Peyer's patch (tissue), 4 donors: ENCODE measurements at regions not wholly inside any gene's neighbourhood (a gene's known extent, or its start where the extent isn't known, plus 50 kb on each side); places are given as distances from the start of the nearest gene placed in this dataset.

Source experiments
- CTCF ChIP-seq, 6 experiments: fragments of 450-650 bp in 4 of 6; fragments of 200-600 bp in 2 of 6; sonication (generic) in 1 of 6; IDR thresholded peaks; one replicate each; pipeline ENCODE4 v1.5.1; 2017 to 2019; ENCODE audit warnings: antibody characterized with exemption in 6 of 6, mild to moderate bottlenecking in 3 of 6, moderate library complexity in 1 of 6
- POLR2A ChIP-seq, 2 donors: fragments of 450-650 bp; IDR thresholded peaks; one replicate each; pipeline ENCODE4 v1.5.1; 2017; ENCODE audit warnings: antibody characterized with exemption in 2 of 2, mild to moderate bottlenecking in 2 of 2, moderate library complexity in 2 of 2

- TF ChIP-seq CTCF (IDR thresholded peaks at IDR 0.05) (no peak), POLR2A (IDR thresholded peaks at IDR 0.05) (no peak)
Measured at GRCh38 chr14:38592764-38593442, 337.0 kb upstream of the CLEC14A start.
